GM18502 (cell line): ENCODE measurements at regions not wholly inside any gene's neighbourhood (a gene's known extent, or its start where the extent isn't known, plus 50 kb on each side); places are given as distances from the start of the nearest gene placed in this dataset.

ENCODE experiments used
- ATAC-seq: cut with Tn5 transposase; IDR thresholded peaks from one replicate; pipeline ENCODE4 v1.9.1; 2021; ENCODE audit warnings: mild to moderate bottlenecking; ENCODE audit not compliant: unreplicated experiment, poor library complexity

GRCh38 chrX:20361890-20362262 is 95.2 kb upstream of the RPS6KA3 start:
- no peak for ATAC-seq

GRCh38 chrX:20361081-20361889 is 94.6 kb upstream of the RPS6KA3 start:
- ATAC-seq: no peak

DNA sequence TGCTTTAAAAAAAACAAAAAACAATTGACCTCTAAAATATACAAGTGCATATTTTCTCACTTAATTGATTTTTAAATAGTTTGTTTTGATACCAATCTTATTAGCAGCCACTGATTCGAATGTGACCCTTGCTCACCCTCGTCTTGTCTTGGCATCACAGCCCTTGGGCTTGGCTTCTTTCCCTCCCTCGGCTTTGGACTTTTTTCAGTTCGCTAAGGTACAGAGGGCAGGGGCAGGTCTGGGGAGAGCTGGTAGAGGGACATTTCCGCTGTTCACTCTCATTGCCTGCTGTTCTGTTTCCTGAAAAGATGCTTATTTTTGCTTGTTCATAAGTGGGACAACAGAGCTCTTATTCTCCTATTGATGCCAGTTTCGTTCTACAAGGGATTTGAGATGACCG is 88.5 kb upstream of the RPS6KA3 start:
- ATAC-seq: no peak

DNA sequence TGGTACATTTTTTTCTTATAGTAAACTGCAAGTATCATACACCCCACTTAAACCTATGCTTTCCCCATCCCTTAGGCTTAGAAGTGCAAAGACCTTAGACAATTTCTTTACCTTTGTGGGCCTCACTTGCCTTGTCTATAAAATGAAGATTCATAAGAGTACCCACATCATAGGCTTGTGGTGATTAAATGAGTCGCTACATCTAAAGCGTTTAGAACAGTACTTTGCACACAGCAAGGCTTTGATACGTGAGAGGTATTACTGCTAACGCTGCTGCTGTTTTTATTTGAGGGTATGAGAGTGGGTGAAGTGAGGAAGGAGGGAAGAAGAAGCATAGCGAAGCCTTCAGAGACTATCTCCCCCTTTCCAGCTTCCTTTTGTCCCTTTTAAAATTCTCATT is 87.8 kb upstream of the RPS6KA3 start:
- ATAC-seq: no peak

DNA sequence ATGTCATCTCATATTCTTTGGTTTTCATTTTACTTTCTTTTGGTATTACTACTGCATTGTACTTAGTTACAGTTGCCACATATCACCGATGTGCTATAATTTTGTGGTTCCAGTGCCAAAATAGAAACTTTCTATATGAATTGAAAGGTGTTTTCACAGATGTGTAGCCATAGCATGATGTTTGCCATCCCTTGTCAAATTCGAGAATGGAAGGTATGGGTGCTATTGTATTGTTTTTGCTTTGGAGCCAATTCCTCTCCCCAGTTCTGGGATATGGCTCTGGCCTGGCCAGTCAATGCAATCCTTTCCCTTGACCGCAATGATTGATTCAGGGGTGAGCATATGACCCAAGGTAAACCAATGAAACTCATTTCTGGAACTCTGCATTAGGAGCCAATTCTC is 86.2 kb upstream of the RPS6KA3 start:
- peak; percentile 84 for ATAC-seq

- peak; percentile 40 for ATAC-seq
These were observed 85.8 kb upstream of the RPS6KA3 start for GRCh38 chrX:20352504-20352903.

DNA sequence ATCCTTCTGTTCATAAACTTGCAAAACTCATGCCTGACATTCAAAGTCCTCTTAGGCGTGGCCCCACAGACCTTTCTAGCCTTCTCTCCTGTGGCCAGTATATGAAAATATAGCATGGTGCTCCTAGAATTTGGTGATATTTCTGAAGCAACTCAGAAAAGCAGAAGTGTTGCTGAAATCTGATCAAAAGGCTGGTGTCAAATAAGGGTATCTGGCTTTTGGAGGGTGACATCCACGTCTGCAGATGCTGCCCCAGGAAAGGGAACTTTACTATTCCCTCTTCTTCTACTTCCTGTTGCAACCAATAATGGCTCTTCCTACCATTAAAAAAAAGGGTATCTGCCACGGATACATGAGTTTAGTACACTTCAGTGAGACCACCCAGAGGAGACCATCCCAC is 83.9 kb upstream of the RPS6KA3 start:
- no peak for ATAC-seq

GRCh38 chrX:20348139-20348538 is 81.4 kb upstream of the RPS6KA3 start:
- no peak for ATAC-seq

GRCh38 chrX:20347481-20347880 is 80.8 kb upstream of the RPS6KA3 start:
- ATAC-seq: no peak

DNA sequence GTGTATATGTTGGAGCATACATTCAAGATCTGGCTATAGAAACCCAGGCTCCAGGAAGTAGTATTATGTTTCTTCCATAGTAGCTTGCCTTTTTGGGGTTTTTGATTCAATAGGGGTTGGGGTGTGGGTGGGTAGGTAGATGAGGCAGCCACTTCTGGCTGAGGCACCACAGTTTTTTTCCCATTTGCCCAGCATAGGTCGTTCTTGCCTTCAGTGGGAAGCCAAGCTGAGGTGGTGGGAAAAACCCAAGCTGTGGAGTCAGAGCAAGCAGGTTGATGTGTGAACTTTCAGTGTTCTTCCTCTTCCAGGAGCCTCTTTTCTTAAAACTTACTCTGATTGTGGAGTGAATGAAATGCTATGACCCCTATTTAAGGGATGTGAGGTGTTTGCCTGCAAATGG is 67.0 kb upstream of the RPS6KA3 start:
- ATAC-seq: no peak

GRCh38 chrX:20330545-20330944 is 63.8 kb upstream of the RPS6KA3 start:
- no peak for ATAC-seq

- no peak for ATAC-seq
These were observed 62.7 kb upstream of the RPS6KA3 start for GRCh38 chrX:20329435-20329834.

- ATAC-seq: no peak
These were observed 59.2 kb upstream of the RPS6KA3 start for GRCh38 chrX:20325786-20326388.

GRCh38 chrX:20322887-20323286 is 56.2 kb upstream of the RPS6KA3 start:
- no peak for ATAC-seq

DNA sequence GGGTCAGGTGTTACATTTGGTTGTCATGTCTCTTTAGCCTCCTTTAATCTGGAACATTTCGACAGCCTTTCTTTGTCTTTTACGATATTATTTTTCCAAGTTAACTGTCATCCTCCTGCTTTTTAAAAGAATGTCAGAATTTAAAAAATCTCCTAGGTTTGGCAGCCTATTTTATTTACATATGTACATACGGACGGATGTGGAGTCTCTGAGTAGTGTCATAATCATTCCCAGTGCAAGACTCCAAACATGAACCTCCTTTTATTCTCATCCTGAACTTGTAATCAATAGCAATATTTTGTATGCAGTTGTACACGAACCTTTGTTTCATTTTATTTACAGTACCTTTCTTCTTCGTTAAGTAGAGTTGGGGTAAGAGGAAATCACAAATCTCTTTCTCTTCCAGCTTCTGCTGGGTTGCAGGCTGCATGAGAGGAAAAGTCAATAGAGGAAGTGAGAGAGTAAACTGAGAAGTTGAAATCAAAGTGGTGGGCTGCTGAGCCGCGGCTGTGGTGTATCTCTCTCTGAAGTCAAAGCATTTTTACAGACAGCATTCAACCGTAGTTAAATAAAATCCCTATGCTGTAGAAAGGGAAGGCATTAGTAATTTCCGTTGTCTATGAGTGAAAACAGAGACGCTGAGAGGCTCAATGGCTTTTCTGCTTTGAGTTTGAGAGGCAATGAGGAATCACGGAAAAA is 53.9 kb upstream of the RPS6KA3 start:
- ATAC-seq: peak; percentile 99

DNA sequence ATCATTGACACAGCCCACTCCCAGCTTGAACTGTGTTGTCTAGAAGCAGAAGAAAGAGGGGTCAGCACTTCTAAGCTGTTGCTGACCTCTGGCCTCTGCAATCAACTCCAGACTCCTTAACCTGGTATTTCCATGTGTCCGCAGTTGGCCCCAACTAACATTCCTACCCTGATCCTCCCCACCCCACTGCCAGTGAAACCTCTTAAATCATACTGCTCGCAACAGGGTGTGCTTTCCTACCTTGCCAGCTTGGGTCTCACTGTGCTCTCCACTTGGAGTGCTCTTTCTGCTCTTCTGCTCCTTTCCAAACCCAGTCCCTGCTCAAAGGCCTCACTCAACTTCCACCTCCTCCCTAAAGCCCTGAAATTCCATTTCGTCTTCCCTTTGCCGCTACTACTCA is 52.3 kb upstream of the RPS6KA3 start:
- no peak for ATAC-seq

DNA sequence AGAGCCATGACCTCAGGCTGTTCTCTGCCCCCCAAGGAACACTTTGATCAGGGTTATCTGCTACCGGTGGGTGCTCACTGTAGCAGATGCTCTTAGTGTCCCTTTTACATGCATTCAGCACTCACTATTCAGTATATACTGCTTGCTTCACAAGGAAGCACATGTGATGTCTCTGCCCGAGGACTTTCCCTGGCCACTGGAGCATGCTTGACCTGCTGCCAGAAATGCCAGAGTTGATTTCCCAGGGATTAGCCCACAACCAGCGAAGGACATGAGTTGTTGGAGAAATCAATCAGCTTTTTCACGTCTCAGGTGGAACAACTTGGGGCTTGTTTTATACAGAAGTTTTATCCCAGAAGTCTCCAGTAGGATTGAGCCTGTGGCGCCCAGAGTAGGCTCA is 51.2 kb upstream of the RPS6KA3 start:
- ATAC-seq: no peak
